HG02759 (cell line): ENCODE measurements at regions not wholly inside any gene's neighbourhood (a gene's known extent, or its start where the extent isn't known, plus 50 kb on each side); places are given as distances from the start of the nearest gene placed in this dataset.
"Not testable (repeated sequence)": the region's sequence is repeated elsewhere in the genome, so short reads cannot be mapped to it uniquely, and the experiment has no call there.

Experiments
- ATAC-seq: cut with Tn5 transposase; IDR thresholded peaks from one replicate; pipeline ENCODE4 v1.9.1; 2021; ENCODE audit warnings: mild to moderate bottlenecking, moderate library complexity; ENCODE audit not compliant: unreplicated experiment

GRCh38 chr6:19210849-19211590, 626.1 kb upstream of the ID4 start:
- peak; percentile 59 for ATAC-seq

GRCh38 chr6:19214231-19214630, 622.9 kb upstream of the ID4 start:
- ATAC-seq: no peak

GRCh38 chr6:19219931-19220330, 617.2 kb upstream of the ID4 start:
- ATAC-seq: no peak

- ATAC-seq: no peak
These were observed 605.1 kb upstream of the ID4 start for GRCh38 chr6:19231878-19232561.

GRCh38 chr6:19245656-19246055, 591.5 kb upstream of the ID4 start:
- no peak for ATAC-seq

GRCh38 chr6:19247181-19247580, 590.0 kb upstream of the ID4 start:
- not testable (repeated sequence) for ATAC-seq

- not testable (repeated sequence) for ATAC-seq
These were observed 581.0 kb upstream of the ID4 start for GRCh38 chr6:19256123-19256522.

GRCh38 chr6:19261642-19262041, 575.5 kb upstream of the ID4 start:
- ATAC-seq: no peak

- ATAC-seq: no peak
These were observed 569.1 kb upstream of the ID4 start for GRCh38 chr6:19268117-19268516.

GRCh38 chr6:19268718-19269117, 568.5 kb upstream of the ID4 start:
- ATAC-seq: no peak

- ATAC-seq: no peak
These were observed 567.8 kb upstream of the ID4 start for GRCh38 chr6:19269341-19269898.

- ATAC-seq: no peak
These were observed 566.6 kb upstream of the ID4 start for GRCh38 chr6:19270616-19271015.

GRCh38 chr6:19279273-19279684, 557.9 kb upstream of the ID4 start:
- no peak for ATAC-seq

GRCh38 chr6:19287928-19288327, 549.2 kb upstream of the ID4 start:
- ATAC-seq: no peak

- ATAC-seq: no peak
These were observed 547.7 kb upstream of the ID4 start for GRCh38 chr6:19289457-19289856.

GRCh38 chr6:19297880-19298279, 539.3 kb upstream of the ID4 start:
- ATAC-seq: no peak

GRCh38 chr6:19298421-19298820, 538.7 kb upstream of the ID4 start:
- no peak for ATAC-seq

- no peak for ATAC-seq
These were observed 538.0 kb upstream of the ID4 start for GRCh38 chr6:19299129-19299528.

- ATAC-seq: no peak
These were observed 535.2 kb upstream of the ID4 start for GRCh38 chr6:19301980-19302379.

- ATAC-seq: no peak
These were observed 533.8 kb upstream of the ID4 start for GRCh38 chr6:19303383-19303782.

- no peak for ATAC-seq
These were observed 527.5 kb upstream of the ID4 start for GRCh38 chr6:19309661-19310060.

- ATAC-seq: no peak
These were observed 525.4 kb upstream of the ID4 start for GRCh38 chr6:19311786-19312185.
